Gastrocnemius medialis (tissue), 4 donors: ENCODE measurements at regions not wholly inside any gene's neighbourhood (a gene's known extent, or its start where the extent isn't known, plus 50 kb on each side); places are given as distances from the start of the nearest gene placed in this dataset.

ENCODE experiments used
- POLR2A ChIP-seq, 2 donors: fragments of 450-650 bp; IDR thresholded peaks; one replicate each; pipeline ENCODE4 v1.6.1; 2017; ENCODE audit warnings: antibody characterized with exemption in 2 of 2, mild to moderate bottlenecking in 2 of 2, moderate library complexity in 2 of 2
- TF ChIP-seq, protein P1 (sequence below), 5 experiments: fragments of 450-650 bp in 3 of 5; fragments of 200-600 bp in 2 of 5; sonication (generic) in 2 of 5; IDR thresholded peaks in 4 of 5; conservative IDR thresholded peaks in 1 of 5; 1 replicate in 4 of 5; 2 replicates in 1 of 5; pipeline ENCODE4 v1.5.1; 2016 to 2019; ENCODE audit warnings: antibody characterized with exemption in 5 of 5, mild to moderate bottlenecking in 3 of 5, moderate library complexity in 3 of 5

DNA sequence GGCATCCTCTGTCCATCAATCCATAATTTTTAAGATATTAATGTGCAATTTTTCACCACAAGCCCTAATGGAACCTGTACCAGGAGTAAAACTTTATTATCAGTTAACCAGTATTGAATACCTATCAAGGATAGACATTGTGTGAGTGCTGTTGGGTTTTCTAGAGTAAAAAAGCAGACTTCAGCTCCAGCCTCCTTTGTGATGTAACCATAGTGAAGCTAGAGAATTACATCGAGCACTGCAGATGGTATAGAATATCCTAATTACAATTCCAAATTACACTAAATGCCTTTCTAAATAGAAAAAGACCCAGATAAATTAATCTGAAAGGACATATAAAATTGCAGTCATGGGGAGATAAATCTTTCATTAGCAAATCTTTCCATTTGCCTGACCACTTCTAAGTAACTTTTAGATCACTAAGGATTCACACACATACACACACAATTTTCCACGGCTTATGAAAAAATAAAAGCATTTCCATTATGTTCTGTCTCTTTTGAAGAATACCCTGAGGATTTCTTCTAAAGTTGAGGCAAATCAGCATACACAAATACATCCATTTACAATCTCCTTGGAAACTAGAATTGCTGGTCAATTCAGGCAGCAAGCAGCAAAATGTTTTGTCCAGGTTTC, 117.1 kb upstream of the TANK start:
- TF ChIP-seq POLR2A (IDR thresholded peaks at IDR 0.05): no peak
- TF ChIP-seq, protein P1, sequence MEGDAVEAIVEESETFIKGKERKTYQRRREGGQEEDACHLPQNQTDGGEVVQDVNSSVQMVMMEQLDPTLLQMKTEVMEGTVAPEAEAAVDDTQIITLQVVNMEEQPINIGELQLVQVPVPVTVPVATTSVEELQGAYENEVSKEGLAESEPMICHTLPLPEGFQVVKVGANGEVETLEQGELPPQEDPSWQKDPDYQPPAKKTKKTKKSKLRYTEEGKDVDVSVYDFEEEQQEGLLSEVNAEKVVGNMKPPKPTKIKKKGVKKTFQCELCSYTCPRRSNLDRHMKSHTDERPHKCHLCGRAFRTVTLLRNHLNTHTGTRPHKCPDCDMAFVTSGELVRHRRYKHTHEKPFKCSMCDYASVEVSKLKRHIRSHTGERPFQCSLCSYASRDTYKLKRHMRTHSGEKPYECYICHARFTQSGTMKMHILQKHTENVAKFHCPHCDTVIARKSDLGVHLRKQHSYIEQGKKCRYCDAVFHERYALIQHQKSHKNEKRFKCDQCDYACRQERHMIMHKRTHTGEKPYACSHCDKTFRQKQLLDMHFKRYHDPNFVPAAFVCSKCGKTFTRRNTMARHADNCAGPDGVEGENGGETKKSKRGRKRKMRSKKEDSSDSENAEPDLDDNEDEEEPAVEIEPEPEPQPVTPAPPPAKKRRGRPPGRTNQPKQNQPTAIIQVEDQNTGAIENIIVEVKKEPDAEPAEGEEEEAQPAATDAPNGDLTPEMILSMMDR (IDR thresholded peaks at IDR 0.05 in 4 of 5, conservative IDR thresholded peaks at IDR 0.05 in 1 of 5): no peak
